HEK293 (cell line): ENCODE measurements at regions not wholly inside any gene's neighbourhood (a gene's known extent, or its start where the extent isn't known, plus 50 kb on each side); places are given as distances from the start of the nearest gene placed in this dataset.

Experiments
- CTCF ChIA-PET: fragments of 350-600 bp; formaldehyde crosslinking; extraction: SDS; loops from one replicate; lab custom pipeline; 2021; ENCODE audit warnings: antibody characterized with exemption; lab: Yijun Ruan, JAX
- POLR2A ChIA-PET: fragments of 300-600 bp; formaldehyde crosslinking; extraction: SDS; loops from one replicate; lab custom pipeline; 2020; ENCODE audit warnings: antibody characterized with exemption, inconsistent platforms; lab: Yijun Ruan, JAX
- H3K27ac ChIP-seq: fragments of 200-500 bp; sonication (Bioruptor generic); 2 replicates; pipeline ENCODE4 v1.5.1; 2014; ENCODE audit warnings: low read depth, low read length, control low read depth, inconsistent platforms; ENCODE audit errors: extremely low read depth
- H3K36me3 ChIP-seq, 2 experiments: fragments of 200-500 bp in 1 of 2; sonication (Bioruptor generic) in 1 of 2; 1 replicate in 1 of 2; 2 replicates in 1 of 2; pipeline ENCODE4 v1.5.1; 2014 to 2017; ENCODE audit warnings: inconsistent platforms in 2 of 2, low read length in 2 of 2; ENCODE audit not compliant: control insufficient read depth in 2 of 2, insufficient read depth in 1 of 2
- H3K4me1 ChIP-seq: fragments of 200-500 bp; sonication (Bioruptor generic); 2 replicates; pipeline ENCODE4 v1.5.1; 2014; ENCODE audit warnings: mild to moderate bottlenecking, low read length, inconsistent platforms; ENCODE audit not compliant: control insufficient read depth, insufficient read depth
- H3K4me3 ChIP-seq: 2 replicates; pipeline ENCODE4 v1.5.1; 2011; ENCODE audit warnings: low read depth, mild to moderate bottlenecking, control low read depth, low read length, moderate library complexity
- H3K9me3 ChIP-seq: fragments of 200-500 bp; sonication (Bioruptor generic); 2 replicates; pipeline ENCODE4 v1.5.1; 2014; ENCODE audit warnings: low read depth, low read length, inconsistent platforms; ENCODE audit not compliant: control insufficient read depth, insufficient read depth
- GLI2 ChIP-seq: fragments of 450-650 bp; formaldehyde crosslinking; IDR thresholded peaks from 2 replicates; pipeline ENCODE4; 2017; ENCODE audit warnings: missing biosample characterization, missing genetic modification characterization, low read depth, borderline replicate concordance
- HIC1 ChIP-seq: fragments of 450-650 bp; formaldehyde crosslinking; IDR thresholded peaks from 2 replicates; pipeline ENCODE4 v1.5.1; 2016; ENCODE audit warnings: missing biosample characterization, missing genetic modification characterization
- KLF1 ChIP-seq: fragments of 450-650 bp; formaldehyde crosslinking; IDR thresholded peaks from 2 replicates; pipeline ENCODE4 v1.5.1; 2016; ENCODE audit warnings: missing biosample characterization, missing genetic modification characterization
- KLF9 ChIP-seq: fragments of 450-650 bp; formaldehyde crosslinking; IDR thresholded peaks from 2 replicates; pipeline ENCODE4 v1.5.1; 2016; ENCODE audit warnings: missing biosample characterization, missing genetic modification characterization, low read depth
- MEIS1 ChIP-seq: sonication (generic); formaldehyde crosslinking; IDR thresholded peaks from 2 replicates; pipeline ENCODE4 v1.8.1; 2022; ENCODE audit warnings: missing genetic modification reagents, mild to moderate bottlenecking, borderline replicate concordance
- SP3 ChIP-seq: fragments of 450-650 bp; formaldehyde crosslinking; IDR thresholded peaks from 2 replicates; pipeline ENCODE4 v1.5.1; 2016; ENCODE audit warnings: missing biosample characterization, missing genetic modification characterization
- TRIM28 ChIP-seq: IDR thresholded peaks from 2 replicates; pipeline ENCODE4 v1.6.1; 2011; ENCODE audit warnings: low read length, control low read depth, borderline replicate concordance
- ZFP69B ChIP-seq: fragments of 450-650 bp; formaldehyde crosslinking; IDR thresholded peaks from 2 replicates; pipeline ENCODE4 v1.5.1; 2016; ENCODE audit warnings: missing biosample characterization, missing genetic modification characterization
- ZNF121 ChIP-seq: fragments of 450-650 bp; formaldehyde crosslinking; IDR thresholded peaks from 2 replicates; pipeline ENCODE4 v1.5.1; 2016; ENCODE audit warnings: missing biosample characterization, missing genetic modification characterization
- ZNF146 ChIP-seq: fragments of 450-650 bp; formaldehyde crosslinking; IDR thresholded peaks from 2 replicates; pipeline ENCODE4 v1.5.1; 2016; ENCODE audit warnings: missing biosample characterization, missing genetic modification characterization
- ZNF174 ChIP-seq: fragments of 450-650 bp; formaldehyde crosslinking; IDR thresholded peaks from 2 replicates; pipeline ENCODE4 v1.5.0; 2017; ENCODE audit warnings: missing biosample characterization, mild to moderate bottlenecking, missing genetic modification characterization
- ZNF223 ChIP-seq: fragments of 450-650 bp; formaldehyde crosslinking; IDR thresholded peaks from 2 replicates; pipeline ENCODE4 v1.5.1; 2016; ENCODE audit warnings: missing biosample characterization, missing genetic modification characterization
- ZNF23 ChIP-seq: fragments of 450-650 bp; formaldehyde crosslinking; IDR thresholded peaks from 2 replicates; pipeline ENCODE4 v1.5.1; 2016; ENCODE audit warnings: missing biosample characterization, missing genetic modification characterization, borderline replicate concordance
- ZNF248 ChIP-seq: fragments of 450-650 bp; formaldehyde crosslinking; IDR thresholded peaks from 2 replicates; pipeline ENCODE4 v1.5.1; 2017; ENCODE audit warnings: missing biosample characterization, missing genetic modification characterization
- ZNF37A ChIP-seq: fragments of 450-650 bp; IDR thresholded peaks from 2 replicates; pipeline ENCODE4 v1.5.1; 2018; ENCODE audit warnings: missing biosample characterization, missing genetic modification characterization
- ZNF560 ChIP-seq: fragments of 450-650 bp; formaldehyde crosslinking; IDR thresholded peaks from 2 replicates; pipeline ENCODE4 v1.5.1; 2017; ENCODE audit warnings: missing biosample characterization, missing genetic modification characterization, borderline replicate concordance
- ZNF580 ChIP-seq: fragments of 450-650 bp; formaldehyde crosslinking; IDR thresholded peaks from 2 replicates; pipeline ENCODE4 v1.5.1; 2016; ENCODE audit warnings: missing biosample characterization, missing genetic modification characterization
- ZNF777 ChIP-seq: fragments of 450-650 bp; formaldehyde crosslinking; IDR thresholded peaks from 2 replicates; pipeline ENCODE4 v1.5.1; 2017; ENCODE audit warnings: missing biosample characterization, missing genetic modification characterization, borderline replicate concordance
- ZNF843 ChIP-seq: fragments of 450-650 bp; formaldehyde crosslinking; IDR thresholded peaks from 2 replicates; pipeline ENCODE4 v1.5.1; 2016; ENCODE audit warnings: missing biosample characterization, missing genetic modification characterization
- TF ChIP-seq, protein P1 (sequence below): fragments of 450-650 bp; formaldehyde crosslinking; IDR thresholded peaks from 2 replicates; pipeline ENCODE4 v1.5.1; 2017; ENCODE audit warnings: missing biosample characterization, missing genetic modification characterization
- TF ChIP-seq, protein P2 (sequence below): fragments of 450-650 bp; formaldehyde crosslinking; IDR thresholded peaks from 2 replicates; pipeline ENCODE4 v1.5.1; 2016; ENCODE audit warnings: missing biosample characterization, missing genetic modification characterization
- TF ChIP-seq, protein P3 (sequence below): fragments of 450-650 bp; formaldehyde crosslinking; IDR thresholded peaks from 2 replicates; pipeline ENCODE4 v1.5.1; 2016; ENCODE audit warnings: missing biosample characterization, missing genetic modification characterization
- TF ChIP-seq, protein P4 (sequence below): fragments of 450-650 bp; formaldehyde crosslinking; IDR thresholded peaks from 2 replicates; pipeline ENCODE4; 2016; ENCODE audit warnings: missing biosample characterization, missing genetic modification characterization
- TF ChIP-seq, protein P5 (sequence below): fragments of 450-650 bp; formaldehyde crosslinking; IDR thresholded peaks from 2 replicates; pipeline ENCODE4 v1.5.0; 2017; ENCODE audit warnings: missing biosample characterization, missing genetic modification characterization, borderline replicate concordance

- POLR2A ChIA-PET: no interaction called here
- Histone ChIP-seq H3K4me3 (no peak overlapping the region), H3K9me3 (no peaks in the 10 kb centered on the region), H3K27ac (no peak overlapping the region), H3K4me1 (no peaks in the 10 kb centered on the region), H3K36me3 (no peaks in the 10 kb centered on the region)
- CTCF ChIA-PET: no interaction called here
- TF ChIP-seq, protein P1, sequence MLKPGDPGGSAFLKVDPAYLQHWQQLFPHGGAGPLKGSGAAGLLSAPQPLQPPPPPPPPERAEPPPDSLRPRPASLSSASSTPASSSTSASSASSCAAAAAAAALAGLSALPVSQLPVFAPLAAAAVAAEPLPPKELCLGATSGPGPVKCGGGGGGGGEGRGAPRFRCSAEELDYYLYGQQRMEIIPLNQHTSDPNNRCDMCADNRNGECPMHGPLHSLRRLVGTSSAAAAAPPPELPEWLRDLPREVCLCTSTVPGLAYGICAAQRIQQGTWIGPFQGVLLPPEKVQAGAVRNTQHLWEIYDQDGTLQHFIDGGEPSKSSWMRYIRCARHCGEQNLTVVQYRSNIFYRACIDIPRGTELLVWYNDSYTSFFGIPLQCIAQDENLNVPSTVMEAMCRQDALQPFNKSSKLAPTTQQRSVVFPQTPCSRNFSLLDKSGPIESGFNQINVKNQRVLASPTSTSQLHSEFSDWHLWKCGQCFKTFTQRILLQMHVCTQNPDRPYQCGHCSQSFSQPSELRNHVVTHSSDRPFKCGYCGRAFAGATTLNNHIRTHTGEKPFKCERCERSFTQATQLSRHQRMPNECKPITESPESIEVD: no peak
- no peak for TF ChIP-seq ZNF121 (tag by site-specific recombination)
- TF ChIP-seq, protein P2, sequence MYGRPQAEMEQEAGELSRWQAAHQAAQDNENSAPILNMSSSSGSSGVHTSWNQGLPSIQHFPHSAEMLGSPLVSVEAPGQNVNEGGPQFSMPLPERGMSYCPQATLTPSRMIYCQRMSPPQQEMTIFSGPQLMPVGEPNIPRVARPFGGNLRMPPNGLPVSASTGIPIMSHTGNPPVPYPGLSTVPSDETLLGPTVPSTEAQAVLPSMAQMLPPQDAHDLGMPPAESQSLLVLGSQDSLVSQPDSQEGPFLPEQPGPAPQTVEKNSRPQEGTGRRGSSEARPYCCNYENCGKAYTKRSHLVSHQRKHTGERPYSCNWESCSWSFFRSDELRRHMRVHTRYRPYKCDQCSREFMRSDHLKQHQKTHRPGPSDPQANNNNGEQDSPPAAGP: no peak
- no peak for TF ChIP-seq ZNF223 (tag by site-specific recombination)
- TF ChIP-seq SP3: no peak
- TF ChIP-seq ZNF248 (tag by site-specific recombination): no peak
- no peak for TF ChIP-seq KLF1 (tag by site-specific recombination)
- no peak for TF ChIP-seq ZNF23 (tag by site-specific recombination)
Measured at GRCh38 chr4:124974152-124974551, 261.6 kb upstream of the ANKRD50 start.

DNA sequence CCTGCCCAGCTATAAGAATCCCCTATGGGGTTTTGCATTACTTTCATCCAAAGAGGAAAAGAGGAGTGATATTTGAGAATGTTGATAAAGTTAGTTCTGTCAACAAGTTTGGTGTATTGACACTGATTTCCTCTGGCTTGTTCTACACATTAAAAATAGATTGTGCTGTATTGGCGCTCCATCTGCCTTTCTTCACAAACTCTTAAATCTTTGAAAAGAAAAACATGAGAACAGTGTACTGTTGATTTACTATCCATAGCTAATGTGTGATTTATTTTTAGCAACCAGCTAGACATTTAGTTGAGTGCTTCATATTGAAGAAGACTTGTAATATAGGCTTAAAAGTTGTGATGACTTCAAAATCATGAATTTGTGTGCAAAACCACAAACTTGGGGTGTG, 261.2 kb upstream of the ANKRD50 start:
- ChIA-PET POLR2A (no interaction called here), CTCF (no interaction called here)
- Histone ChIP-seq H3K4me1 (no peaks in the 10 kb centered on the region), H3K9me3 (no peaks in the 10 kb centered on the region), H3K4me3 (no peak overlapping the region), H3K27ac (no peak overlapping the region), H3K36me3 (no peaks in the 10 kb centered on the region)
- TF ChIP-seq, protein P3, sequence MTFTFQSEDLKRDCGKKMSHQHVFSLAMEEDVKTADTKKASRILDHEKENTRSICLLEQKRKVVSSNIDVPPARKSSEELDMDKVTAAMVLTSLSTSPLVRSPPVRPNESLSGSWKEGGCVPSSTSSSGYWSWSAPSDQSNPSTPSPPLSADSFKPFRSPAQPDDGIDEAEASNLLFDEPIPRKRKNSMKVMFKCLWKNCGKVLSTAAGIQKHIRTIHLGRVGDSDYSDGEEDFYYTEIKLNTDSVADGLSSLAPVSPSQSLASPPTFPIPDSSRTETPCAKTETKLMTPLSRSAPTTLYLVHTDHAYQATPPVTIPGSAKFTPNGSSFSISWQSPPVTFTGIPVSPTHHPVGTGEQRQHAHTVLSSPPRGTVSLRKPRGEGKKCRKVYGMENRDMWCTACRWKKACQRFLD: no peak
- TF ChIP-seq ZNF23 (tag by site-specific recombination): no peak
- TF ChIP-seq KLF9: no peak
- TF ChIP-seq GLI2 (tag by site-specific recombination): no peak
- no peak for TF ChIP-seq ZNF146
- no peak for TF ChIP-seq ZNF777
- no peak for TF ChIP-seq ZNF174 (tag by site-specific recombination)
- no peak for TF ChIP-seq ZNF560
- TF ChIP-seq TRIM28: no peak
- no peak for TF ChIP-seq ZFP69B (tag by site-specific recombination)
- no peak for TF ChIP-seq ZNF580 (tag by site-specific recombination)
- TF ChIP-seq MEIS1 (CRISPR knock-in tag): no peak
- TF ChIP-seq HIC1 (tag by site-specific recombination): no peak
- TF ChIP-seq ZNF37A: no peak
- TF ChIP-seq, protein P4, sequence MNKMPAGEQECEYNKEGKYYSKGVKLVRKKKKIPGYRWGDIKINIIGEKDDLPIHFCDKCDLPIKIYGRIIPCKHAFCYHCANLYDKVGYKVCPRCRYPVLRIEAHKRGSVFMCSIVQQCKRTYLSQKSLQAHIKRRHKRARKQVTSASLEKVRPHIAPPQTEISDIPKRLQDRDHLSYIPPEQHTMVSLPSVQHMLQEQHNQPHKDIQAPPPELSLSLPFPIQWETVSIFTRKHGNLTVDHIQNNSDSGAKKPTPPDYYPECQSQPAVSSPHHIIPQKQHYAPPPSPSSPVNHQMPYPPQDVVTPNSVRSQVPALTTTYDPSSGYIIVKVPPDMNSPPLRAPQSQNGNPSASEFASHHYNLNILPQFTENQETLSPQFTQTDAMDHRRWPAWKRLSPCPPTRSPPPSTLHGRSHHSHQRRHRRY (tag by site-specific recombination): no peak
- TF ChIP-seq ZNF843 (tag by site-specific recombination): no peak
- TF ChIP-seq, protein P5, sequence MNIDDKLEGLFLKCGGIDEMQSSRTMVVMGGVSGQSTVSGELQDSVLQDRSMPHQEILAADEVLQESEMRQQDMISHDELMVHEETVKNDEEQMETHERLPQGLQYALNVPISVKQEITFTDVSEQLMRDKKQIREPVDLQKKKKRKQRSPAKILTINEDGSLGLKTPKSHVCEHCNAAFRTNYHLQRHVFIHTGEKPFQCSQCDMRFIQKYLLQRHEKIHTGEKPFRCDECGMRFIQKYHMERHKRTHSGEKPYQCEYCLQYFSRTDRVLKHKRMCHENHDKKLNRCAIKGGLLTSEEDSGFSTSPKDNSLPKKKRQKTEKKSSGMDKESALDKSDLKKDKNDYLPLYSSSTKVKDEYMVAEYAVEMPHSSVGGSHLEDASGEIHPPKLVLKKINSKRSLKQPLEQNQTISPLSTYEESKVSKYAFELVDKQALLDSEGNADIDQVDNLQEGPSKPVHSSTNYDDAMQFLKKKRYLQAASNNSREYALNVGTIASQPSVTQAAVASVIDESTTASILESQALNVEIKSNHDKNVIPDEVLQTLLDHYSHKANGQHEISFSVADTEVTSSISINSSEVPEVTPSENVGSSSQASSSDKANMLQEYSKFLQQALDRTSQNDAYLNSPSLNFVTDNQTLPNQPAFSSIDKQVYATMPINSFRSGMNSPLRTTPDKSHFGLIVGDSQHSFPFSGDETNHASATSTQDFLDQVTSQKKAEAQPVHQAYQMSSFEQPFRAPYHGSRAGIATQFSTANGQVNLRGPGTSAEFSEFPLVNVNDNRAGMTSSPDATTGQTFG (tag by site-specific recombination): no peak
